Neural crest cell (in vitro differentiated cells): ENCODE measurements at regions not wholly inside any gene's neighbourhood (a gene's known extent, or its start where the extent isn't known, plus 50 kb on each side); places are given as distances from the start of the nearest gene placed in this dataset.

Source experiments
- DNase-seq: peaks from one replicate; pipeline ENCODE4 v3.0.0; 2021; ENCODE audit warnings: low read depth, mixed read lengths, low spot score
- H3K27ac Mint-ChIP-seq: one replicate; pipeline ENCODE4 v1.8.0; 2021; ENCODE audit warnings: mild to moderate bottlenecking, mixed read lengths; ENCODE audit not compliant: unreplicated experiment
- H3K27me3 Mint-ChIP-seq: 2 replicates; pipeline ENCODE4 v1.8.0; 2021; ENCODE audit warnings: low read depth, mild to moderate bottlenecking, mixed read lengths
- H3K36me3 Mint-ChIP-seq: 2 replicates; pipeline ENCODE4 v1.8.0; 2021; ENCODE audit warnings: low read depth, mild to moderate bottlenecking, mixed read lengths
- H3K4me1 Mint-ChIP-seq: 2 replicates; pipeline ENCODE4 v1.8.0; 2021; ENCODE audit warnings: mixed read lengths
- H3K4me3 Mint-ChIP-seq: one replicate; pipeline ENCODE4 v1.8.0; 2021; ENCODE audit warnings: mild to moderate bottlenecking, mixed read lengths
- H3K9me3 Mint-ChIP-seq: 2 replicates; pipeline ENCODE4 v1.8.0; 2021; ENCODE audit warnings: mixed read lengths
- CTCF ChIP-seq: fragments of 200-600 bp; sonication (generic); conservative IDR thresholded peaks from 2 replicates; pipeline ENCODE4 v1.5.0; 2021; ENCODE audit warnings: antibody characterized with exemption, mild to moderate bottlenecking

- no peaks in the 10 kb centered on the region for H3K27me3 Mint-ChIP-seq
- peaks cover 22% of the 10 kb centered on the region for H3K9me3 Mint-ChIP-seq
- no peak for DNase-seq
- no peak overlapping the region for H3K27ac Mint-ChIP-seq
- no peaks in the 10 kb centered on the region for H3K4me1 Mint-ChIP-seq
- H3K36me3 Mint-ChIP-seq = peaks cover 7% of the 10 kb centered on the region
- TF ChIP-seq CTCF = no peak
- H3K4me3 Mint-ChIP-seq = no peak overlapping the region
These were observed 431.7 kb downstream of the LMO7 start for GRCh38 chr13:76067850-76068249.

- Mint-ChIP-seq H3K36me3 (no peaks in the 10 kb centered on the region), H3K27ac (no peak overlapping the region), H3K4me3 (no peak overlapping the region), H3K27me3 (no peaks in the 10 kb centered on the region), H3K4me1 (no peaks in the 10 kb centered on the region), H3K9me3 (peaks cover 17% of the 10 kb centered on the region)
- DNase-seq = no peak
- TF ChIP-seq CTCF = no peak
These were observed 417.1 kb downstream of the LMO7 start for GRCh38 chr13:76053181-76053580.

GRCh38 chr13:76049376-76049746 lies 413.2 kb downstream of the LMO7 start:
- Mint-ChIP-seq H3K4me1 (peaks cover 9% of the 10 kb centered on the region), H3K27ac (no peak overlapping the region), H3K36me3 (no peaks in the 10 kb centered on the region), H3K27me3 (no peaks in the 10 kb centered on the region), H3K4me3 (no peak overlapping the region), H3K9me3 (peaks cover 3% of the 10 kb centered on the region)
- no peak for TF ChIP-seq CTCF
- no peak for DNase-seq

- Mint-ChIP-seq H3K4me1 (peaks cover 12% of the 10 kb centered on the region), H3K36me3 (no peaks in the 10 kb centered on the region), H3K27me3 (no peaks in the 10 kb centered on the region), H3K9me3 (peaks cover 1% of the 10 kb centered on the region), H3K4me3 (no peak overlapping the region), H3K27ac (no peak overlapping the region)
- no peak for DNase-seq
- TF ChIP-seq CTCF = no peak
These were observed 412.7 kb downstream of the LMO7 start for GRCh38 chr13:76048675-76049375.

GRCh38 chr13:76048131-76048530 lies 412.0 kb downstream of the LMO7 start:
- H3K27me3 Mint-ChIP-seq = no peaks in the 10 kb centered on the region
- H3K27ac Mint-ChIP-seq = no peak overlapping the region
- H3K4me3 Mint-ChIP-seq = no peak overlapping the region
- TF ChIP-seq CTCF = no peak
- no peaks in the 10 kb centered on the region for H3K36me3 Mint-ChIP-seq
- DNase-seq = no peak
- no peaks in the 10 kb centered on the region for H3K9me3 Mint-ChIP-seq
- peaks cover 15% of the 10 kb centered on the region for H3K4me1 Mint-ChIP-seq
